Liver (tissue), 8 donors: ENCODE measurements at regions not wholly inside any gene's neighbourhood (a gene's known extent, or its start where the extent isn't known, plus 50 kb on each side); places are given as distances from the start of the nearest gene placed in this dataset.

ENCODE experiments used
- DNase-seq: peaks from one replicate; pipeline ENCODE4 v3.0.0-alpha.2; 2017; ENCODE audit warnings: low spot score
- H3K27ac ChIP-seq, 2 donors: one replicate each; pipeline ENCODE4 v1.7.0; 2013; ENCODE audit warnings: inconsistent platforms in 2 of 2, low read length in 2 of 2, control low read depth in 1 of 2, low read depth in 1 of 2, mild to moderate bottlenecking in 1 of 2
- H3K27me3 ChIP-seq, 4 donors: one replicate each; pipeline versions ENCODE4 v1.6.1 to v1.7.0; 2013; ENCODE audit warnings: low read length in 3 of 4, inconsistent platforms in 1 of 4, mild to moderate bottlenecking in 1 of 4, moderate library complexity in 1 of 4; ENCODE audit not compliant: control insufficient read depth in 4 of 4, insufficient read depth in 4 of 4
- H3K36me3 ChIP-seq, 4 donors: one replicate each; pipeline versions ENCODE4 v1.6.1 to v1.7.0; 2013; ENCODE audit warnings: low read length in 3 of 4, mild to moderate bottlenecking in 3 of 4, low read depth in 1 of 4, moderate library complexity in 1 of 4; ENCODE audit not compliant: control insufficient read depth in 4 of 4, insufficient read depth in 3 of 4
- H3K4me1 ChIP-seq, 4 donors: one replicate each; pipeline versions ENCODE4 v1.6.1 to v1.7.0; 2013; ENCODE audit warnings: low read length in 3 of 4, mild to moderate bottlenecking in 3 of 4, moderate library complexity in 1 of 4; ENCODE audit not compliant: control insufficient read depth in 4 of 4, insufficient read depth in 4 of 4
- H3K4me3 ChIP-seq, 3 donors: one replicate each; pipeline versions ENCODE4 v1.6.1 to v1.7.0; 2013; ENCODE audit warnings: low read length in 3 of 3, control low read depth in 1 of 3, low read depth in 1 of 3, mild to moderate bottlenecking in 1 of 3
- H3K9ac ChIP-seq, 2 donors: one replicate each; pipeline ENCODE4 v1.7.0; 2013; ENCODE audit warnings: low read length in 2 of 2, mild to moderate bottlenecking in 2 of 2, moderate library complexity in 2 of 2, control low read depth in 1 of 2, low read depth in 1 of 2
- H3K9me3 ChIP-seq, 4 donors: one replicate each; pipeline versions ENCODE4 v1.6.1 to v1.7.0; 2013; ENCODE audit warnings: low read length in 3 of 4; ENCODE audit not compliant: control insufficient read depth in 4 of 4
- ATF3 ChIP-seq: IDR thresholded peaks from 2 replicates; pipeline ENCODE4 v1.6.1; 2016; ENCODE audit warnings: antibody characterized with exemption
- CTCF ChIP-seq: fragments of 150-350 bp; IDR thresholded peaks from 2 replicates; pipeline ENCODE4 v1.5.1; 2017; ENCODE audit warnings: improper control_type of control experiment, low read depth, low read length; ENCODE audit not compliant: missing input control
- EGR1 ChIP-seq, 2 donors: IDR thresholded peaks; 2 replicates each; pipeline ENCODE4 v1.6.1; 2016 to 2018; ENCODE audit warnings: antibody characterized with exemption in 2 of 2, low read depth in 2 of 2
- FOXA2 ChIP-seq: IDR thresholded peaks from 2 replicates; pipeline ENCODE4 v1.6.1; 2016; ENCODE audit warnings: antibody characterized with exemption
- GABPA ChIP-seq, 2 donors: IDR thresholded peaks in 1 of 2; conservative IDR thresholded peaks in 1 of 2; 2 replicates each; pipeline ENCODE4 v1.6.1; 2016; ENCODE audit warnings: antibody characterized with exemption in 2 of 2, mild to moderate bottlenecking in 1 of 2, moderate library complexity in 1 of 2
- HNF4A ChIP-seq, 2 donors: conservative IDR thresholded peaks; 2 replicates each; pipeline ENCODE4 v1.6.1; 2016; ENCODE audit warnings: antibody characterized with exemption in 2 of 2, mild to moderate bottlenecking in 2 of 2
- HNF4G ChIP-seq: IDR thresholded peaks from 2 replicates; pipeline ENCODE4 v1.6.1; 2016; ENCODE audit warnings: antibody characterized with exemption
- JUND ChIP-seq, 2 donors: IDR thresholded peaks; 2 replicates each; pipeline ENCODE4 v1.6.1; 2016; ENCODE audit warnings: antibody characterized with exemption in 2 of 2
- RAD21 ChIP-seq, 2 donors: IDR thresholded peaks; 2 replicates each; pipeline ENCODE4 v1.6.1; 2016; ENCODE audit warnings: antibody characterized with exemption in 2 of 2, mild to moderate bottlenecking in 2 of 2
- REST ChIP-seq: IDR thresholded peaks from 2 replicates; pipeline ENCODE4 v1.6.1; 2016; ENCODE audit warnings: antibody characterized with exemption, mild to moderate bottlenecking
- SP1 ChIP-seq: IDR thresholded peaks from 2 replicates; pipeline ENCODE4 v1.6.1; 2018; ENCODE audit warnings: antibody characterized with exemption, mild to moderate bottlenecking
- TAF1 ChIP-seq: conservative IDR thresholded peaks from 2 replicates; pipeline ENCODE4 v1.6.1; 2016; ENCODE audit warnings: antibody characterized with exemption, mild to moderate bottlenecking
- YY1 ChIP-seq: IDR thresholded peaks from 2 replicates; pipeline ENCODE4 v1.6.1; 2016; ENCODE audit warnings: antibody characterized with exemption, mild to moderate bottlenecking
- ZBTB33 ChIP-seq: IDR thresholded peaks from 2 replicates; pipeline ENCODE4 v1.6.1; 2016; ENCODE audit warnings: antibody characterized with exemption
- WGBS: extraction: QIAGEN DNeasy Blood & Tissue Kit; methylation state at CpG from one replicate; pipeline ENCODE4 v1.1.7; 2013; 5-methylcytosine and 5-hydroxymethylcytosine counted together
- donor health status: healthy.
- donor health status: healthy.
- donor health status: healthy.
- donor health status: healthy.
- donor health status: healthy.

- Histone ChIP-seq H3K9me3 (peaks cover 0 to 4% (median 0%) of the 10 kb centered on the region in 4 donors), H3K4me3 (no peak overlapping the region), H3K4me1 (no peaks in the 10 kb centered on the region), H3K27ac (no peak overlapping the region), H3K9ac (no peak overlapping the region), H3K27me3 (no peaks in the 10 kb centered on the region), H3K36me3 (no peaks in the 10 kb centered on the region)
- 74% methylated on average over 7 of the region's 7 CpGs for WGBS
- TF ChIP-seq ZBTB33 (no peak), REST (no peak), EGR1 (IDR thresholded peaks at IDR 0.05; ENCODE audit: low read depth in 2 of 2) (no peak), GABPA (IDR thresholded peaks at IDR 0.05 in 1 of 2, conservative IDR thresholded peaks at IDR 0.05 in 1 of 2) (no peak)
- DNase-seq, result no peak
Measured at GRCh38 chr3:88334187-88334868, 184.6 kb downstream of the C3orf38 start.

GRCh38 chr3:88336894-88337293 is 187.1 kb downstream of the C3orf38 start:
- Histone ChIP-seq H3K9me3 (peaks cover 0 to 4% (median 0%) of the 10 kb centered on the region in 4 donors), H3K27ac (no peak overlapping the region), H3K27me3 (no peaks in the 10 kb centered on the region), H3K4me3 (no peak overlapping the region), H3K9ac (no peak overlapping the region), H3K4me1 (no peaks in the 10 kb centered on the region), H3K36me3 (no peaks in the 10 kb centered on the region)
- no peak for DNase-seq
- TF ChIP-seq SP1, result no peak
- TF ChIP-seq EGR1 (IDR thresholded peaks at IDR 0.05; ENCODE audit: low read depth in 2 of 2), result no peak
- WGBS, result 57% methylated on average over 1 of the region's 1 CpG

- no peak overlapping the region for H3K4me3 ChIP-seq
- H3K27ac ChIP-seq, result no peak overlapping the region
- no peaks in the 10 kb centered on the region for H3K4me1 ChIP-seq
- H3K36me3 ChIP-seq, result no peaks in the 10 kb centered on the region
- DNase-seq, result no peak
- H3K27me3 ChIP-seq, result no peaks in the 10 kb centered on the region
- no peaks in the 10 kb centered on the region for H3K9me3 ChIP-seq
- WGBS, result 79% methylated on average over 2 of the region's 2 CpGs
- no peak overlapping the region for H3K9ac ChIP-seq
- TF ChIP-seq EGR1 (IDR thresholded peaks at IDR 0.05; ENCODE audit: low read depth in 2 of 2) (no peak), HNF4A (conservative IDR thresholded peaks at IDR 0.05) (no peak), TAF1 (no peak), SP1 (no peak), CTCF (no peak), ATF3 (no peak), GABPA (IDR thresholded peaks at IDR 0.05 in 1 of 2, conservative IDR thresholded peaks at IDR 0.05 in 1 of 2) (no peak), ZBTB33 (no peak), HNF4G (no peak), YY1 (no peak), RAD21 (IDR thresholded peaks at IDR 0.05) (no peak), FOXA2 (no peak), JUND (IDR thresholded peaks at IDR 0.05) (no peak)
Measured at GRCh38 chr3:88343264-88343663, 193.5 kb downstream of the C3orf38 start.
